ENCODE measurements at regions not wholly inside any gene's neighbourhood (a gene's known extent, or its start where the extent isn't known, plus 50 kb on each side); places are given as distances from the start of the nearest gene placed in this dataset.

DNA sequence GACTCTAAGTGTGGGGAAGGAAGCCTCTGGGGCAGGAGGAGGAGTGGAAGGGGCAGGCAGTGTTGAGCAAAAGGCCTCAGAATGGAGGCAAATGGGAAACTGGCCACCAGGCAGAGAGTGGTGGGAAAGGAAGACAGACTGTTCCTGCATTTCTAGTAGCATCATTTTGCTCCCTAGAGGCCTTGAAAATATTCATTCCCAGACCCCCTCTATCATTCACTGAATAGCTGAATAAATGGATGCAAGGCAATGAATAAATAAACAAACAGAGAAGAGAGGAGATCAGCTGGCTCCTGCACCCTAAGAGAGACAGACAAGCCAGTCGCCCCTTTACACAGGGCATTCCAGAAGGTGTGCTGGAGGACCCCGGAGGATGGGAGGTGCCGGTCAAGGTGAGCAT lies 511.9 kb downstream of the BCOR start:
- TF ChIP-seq, protein P1, sequence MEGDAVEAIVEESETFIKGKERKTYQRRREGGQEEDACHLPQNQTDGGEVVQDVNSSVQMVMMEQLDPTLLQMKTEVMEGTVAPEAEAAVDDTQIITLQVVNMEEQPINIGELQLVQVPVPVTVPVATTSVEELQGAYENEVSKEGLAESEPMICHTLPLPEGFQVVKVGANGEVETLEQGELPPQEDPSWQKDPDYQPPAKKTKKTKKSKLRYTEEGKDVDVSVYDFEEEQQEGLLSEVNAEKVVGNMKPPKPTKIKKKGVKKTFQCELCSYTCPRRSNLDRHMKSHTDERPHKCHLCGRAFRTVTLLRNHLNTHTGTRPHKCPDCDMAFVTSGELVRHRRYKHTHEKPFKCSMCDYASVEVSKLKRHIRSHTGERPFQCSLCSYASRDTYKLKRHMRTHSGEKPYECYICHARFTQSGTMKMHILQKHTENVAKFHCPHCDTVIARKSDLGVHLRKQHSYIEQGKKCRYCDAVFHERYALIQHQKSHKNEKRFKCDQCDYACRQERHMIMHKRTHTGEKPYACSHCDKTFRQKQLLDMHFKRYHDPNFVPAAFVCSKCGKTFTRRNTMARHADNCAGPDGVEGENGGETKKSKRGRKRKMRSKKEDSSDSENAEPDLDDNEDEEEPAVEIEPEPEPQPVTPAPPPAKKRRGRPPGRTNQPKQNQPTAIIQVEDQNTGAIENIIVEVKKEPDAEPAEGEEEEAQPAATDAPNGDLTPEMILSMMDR (IDR thresholded peaks at IDR 0.05; ENCODE audit: low read depth, low read length, missing input control), result no peak
- TF ChIP-seq, protein P2, sequence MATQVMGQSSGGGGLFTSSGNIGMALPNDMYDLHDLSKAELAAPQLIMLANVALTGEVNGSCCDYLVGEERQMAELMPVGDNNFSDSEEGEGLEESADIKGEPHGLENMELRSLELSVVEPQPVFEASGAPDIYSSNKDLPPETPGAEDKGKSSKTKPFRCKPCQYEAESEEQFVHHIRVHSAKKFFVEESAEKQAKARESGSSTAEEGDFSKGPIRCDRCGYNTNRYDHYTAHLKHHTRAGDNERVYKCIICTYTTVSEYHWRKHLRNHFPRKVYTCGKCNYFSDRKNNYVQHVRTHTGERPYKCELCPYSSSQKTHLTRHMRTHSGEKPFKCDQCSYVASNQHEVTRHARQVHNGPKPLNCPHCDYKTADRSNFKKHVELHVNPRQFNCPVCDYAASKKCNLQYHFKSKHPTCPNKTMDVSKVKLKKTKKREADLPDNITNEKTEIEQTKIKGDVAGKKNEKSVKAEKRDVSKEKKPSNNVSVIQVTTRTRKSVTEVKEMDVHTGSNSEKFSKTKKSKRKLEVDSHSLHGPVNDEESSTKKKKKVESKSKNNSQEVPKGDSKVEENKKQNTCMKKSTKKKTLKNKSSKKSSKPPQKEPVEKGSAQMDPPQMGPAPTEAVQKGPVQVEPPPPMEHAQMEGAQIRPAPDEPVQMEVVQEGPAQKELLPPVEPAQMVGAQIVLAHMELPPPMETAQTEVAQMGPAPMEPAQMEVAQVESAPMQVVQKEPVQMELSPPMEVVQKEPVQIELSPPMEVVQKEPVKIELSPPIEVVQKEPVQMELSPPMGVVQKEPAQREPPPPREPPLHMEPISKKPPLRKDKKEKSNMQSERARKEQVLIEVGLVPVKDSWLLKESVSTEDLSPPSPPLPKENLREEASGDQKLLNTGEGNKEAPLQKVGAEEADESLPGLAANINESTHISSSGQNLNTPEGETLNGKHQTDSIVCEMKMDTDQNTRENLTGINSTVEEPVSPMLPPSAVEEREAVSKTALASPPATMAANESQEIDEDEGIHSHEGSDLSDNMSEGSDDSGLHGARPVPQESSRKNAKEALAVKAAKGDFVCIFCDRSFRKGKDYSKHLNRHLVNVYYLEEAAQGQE (IDR thresholded peaks at IDR 0.05), result no peak
- no peak for TF ChIP-seq YY1 (IDR thresholded peaks at IDR 0.05)
